SHP77 (cell line): ENCODE measurements at regions not wholly inside any gene's neighbourhood (a gene's known extent, or its start where the extent isn't known, plus 50 kb on each side); places are given as distances from the start of the nearest gene placed in this dataset.

ENCODE experiments used
- DNase-seq, 2 experiments: peaks; one replicate each; lab custom pipeline; 2025; lab: John Stamatoyannopoulos, UW

GRCh38 chr15:93646193-93646592 lies 557.2 kb upstream of the RGMA start:
- DNase-seq = no peak

DNA sequence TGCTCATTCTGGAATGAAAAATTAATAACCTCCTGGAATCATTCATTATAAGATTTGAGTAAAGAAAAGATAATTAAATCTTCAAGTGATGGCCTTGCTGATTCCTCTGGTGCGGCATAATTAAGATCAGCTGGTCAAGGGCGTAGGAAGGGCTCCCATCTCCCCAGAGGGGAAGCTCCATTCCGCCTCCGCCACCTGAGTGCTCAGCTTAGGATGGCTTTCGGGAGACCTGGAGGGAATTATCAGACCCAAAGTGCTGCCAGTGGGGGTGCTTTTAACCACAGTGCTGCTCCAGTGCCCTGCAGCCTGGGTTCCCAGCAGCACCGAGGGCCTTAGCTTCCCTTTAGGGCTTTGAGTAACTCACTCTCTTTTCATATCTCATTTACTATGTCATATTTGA lies 556.6 kb upstream of the RGMA start:
- no peak for DNase-seq

DNA sequence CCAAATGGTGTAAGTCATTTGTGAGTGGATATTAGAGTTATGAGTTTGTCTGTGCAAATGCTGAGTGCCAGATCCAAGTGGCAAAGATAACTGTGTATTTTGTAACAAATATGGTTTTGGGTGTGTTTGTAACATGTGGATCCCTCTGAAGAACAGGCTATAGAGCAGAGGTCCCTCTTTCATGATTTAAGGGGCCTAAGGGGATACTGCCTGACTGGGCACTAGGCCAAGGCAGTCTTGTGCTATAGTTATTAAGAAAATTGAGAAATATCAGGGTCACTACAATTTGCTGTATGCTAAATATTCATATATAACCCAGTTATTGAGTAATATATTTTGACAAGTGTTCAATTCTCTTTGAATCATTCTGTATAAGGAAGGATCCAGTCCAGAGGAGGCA lies 555.6 kb upstream of the RGMA start:
- no peak for DNase-seq

DNA sequence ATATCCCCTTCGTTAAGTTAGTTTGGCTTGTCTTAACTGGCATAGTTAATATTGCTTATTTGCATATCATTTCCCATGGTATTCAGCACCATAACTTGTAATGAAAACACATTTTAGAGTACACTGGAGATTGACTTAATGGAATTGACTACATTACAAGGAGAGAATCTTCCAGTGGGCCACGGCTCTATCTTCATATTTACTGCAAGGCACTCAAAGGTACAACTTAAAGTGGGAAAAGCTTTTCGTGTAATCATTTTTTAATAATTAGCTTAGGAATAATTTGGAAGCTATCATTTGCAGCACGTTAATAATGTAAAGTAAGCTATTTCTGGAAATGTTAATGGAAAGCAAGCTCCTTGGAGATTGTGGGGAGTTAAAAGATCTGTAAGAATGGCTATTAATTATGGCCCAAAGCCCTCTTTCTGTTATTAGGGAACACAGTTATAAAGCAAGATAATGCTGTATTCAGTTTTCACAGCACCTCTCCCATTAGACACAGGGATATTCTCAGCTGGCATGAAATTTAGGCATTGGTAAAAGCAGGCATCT lies 551.5 kb upstream of the RGMA start:
- no peak for DNase-seq

DNA sequence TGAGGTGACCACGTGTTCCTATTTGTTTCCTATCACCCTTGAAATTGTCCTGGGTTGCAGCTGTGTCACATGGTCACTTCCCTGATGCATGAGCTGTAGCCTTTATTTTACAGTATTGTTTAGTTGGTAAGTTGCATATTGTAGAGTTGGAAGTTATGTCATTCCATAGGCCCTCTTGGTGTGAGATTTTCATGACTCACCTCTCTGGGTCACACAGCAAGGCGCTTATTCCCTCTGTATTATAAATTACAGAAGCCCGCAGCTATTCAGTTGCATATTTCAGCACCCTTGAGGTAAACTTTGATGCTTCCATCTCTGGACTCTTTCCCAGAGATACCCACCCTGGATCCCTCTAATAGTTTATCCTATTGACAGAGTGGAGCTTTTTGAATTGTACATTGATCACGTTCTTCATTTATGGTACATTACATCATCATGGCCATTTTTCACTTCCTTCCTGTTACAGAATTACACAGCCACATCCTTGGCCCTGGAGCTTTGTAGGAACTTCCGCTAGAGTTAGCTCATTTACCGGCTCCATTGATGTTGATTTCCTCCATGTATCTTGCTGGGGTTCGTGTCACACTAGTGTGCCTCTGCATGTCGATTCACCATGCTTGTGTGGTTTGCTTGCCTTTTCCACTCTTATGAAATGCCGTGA lies 543.1 kb upstream of the RGMA start:
- DNase-seq = no peak

DNA sequence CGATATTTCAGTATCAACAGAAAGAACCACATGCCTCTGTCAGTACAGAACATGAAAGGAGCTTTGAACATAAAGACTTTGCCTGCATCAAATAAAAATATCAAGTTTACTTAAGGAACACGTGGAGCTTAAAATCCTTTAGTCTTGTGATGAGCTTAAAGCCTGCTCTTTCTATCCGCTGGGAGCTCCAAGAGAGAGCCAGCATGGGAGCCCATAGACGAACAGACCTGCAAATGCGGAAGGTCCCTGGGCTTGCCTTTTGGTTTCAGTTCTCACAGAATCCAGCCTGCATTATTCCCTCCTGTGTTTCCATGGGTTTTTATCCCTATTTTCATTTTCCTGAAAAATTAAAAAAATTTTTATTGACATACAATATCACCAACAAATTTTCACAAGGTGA lies 530.6 kb upstream of the RGMA start:
- DNase-seq = no peak

GRCh38 chr15:93617443-93617842 lies 528.4 kb upstream of the RGMA start:
- no peak for DNase-seq

DNA sequence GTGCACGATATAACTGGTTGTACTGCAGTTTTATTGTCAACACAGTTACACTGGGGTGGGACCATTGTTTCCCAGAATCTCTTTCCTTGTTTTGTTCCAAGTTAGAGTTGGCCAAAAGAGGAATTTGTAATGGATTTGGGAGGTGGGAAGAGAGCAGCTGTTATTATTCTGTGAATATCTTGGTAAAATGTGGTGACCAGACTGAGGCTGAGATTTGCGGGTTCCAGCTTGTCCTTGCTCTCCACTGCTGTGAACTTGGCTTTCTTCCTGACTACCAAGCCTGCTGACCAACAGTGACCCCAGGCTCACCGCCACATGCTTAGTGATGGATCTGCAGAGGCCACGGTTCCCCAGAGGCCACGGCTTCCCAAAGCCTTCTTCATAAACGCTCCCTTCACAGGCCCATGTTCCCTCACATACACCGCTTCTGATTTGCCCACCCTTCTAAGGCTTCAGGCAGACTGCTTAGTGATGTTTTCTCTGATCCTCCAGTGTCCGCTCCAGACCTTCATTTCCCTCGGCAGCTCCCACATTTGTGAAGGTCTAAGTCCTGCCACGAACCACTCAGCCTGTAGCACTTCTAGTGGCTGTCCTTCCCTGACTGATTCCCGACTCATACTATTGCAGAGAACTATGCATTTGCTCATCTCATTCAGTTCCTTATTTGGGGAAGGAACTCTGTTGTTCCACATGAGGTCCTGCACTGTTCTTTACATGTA lies 525.5 kb upstream of the RGMA start:
- DNase-seq = no peak

DNA sequence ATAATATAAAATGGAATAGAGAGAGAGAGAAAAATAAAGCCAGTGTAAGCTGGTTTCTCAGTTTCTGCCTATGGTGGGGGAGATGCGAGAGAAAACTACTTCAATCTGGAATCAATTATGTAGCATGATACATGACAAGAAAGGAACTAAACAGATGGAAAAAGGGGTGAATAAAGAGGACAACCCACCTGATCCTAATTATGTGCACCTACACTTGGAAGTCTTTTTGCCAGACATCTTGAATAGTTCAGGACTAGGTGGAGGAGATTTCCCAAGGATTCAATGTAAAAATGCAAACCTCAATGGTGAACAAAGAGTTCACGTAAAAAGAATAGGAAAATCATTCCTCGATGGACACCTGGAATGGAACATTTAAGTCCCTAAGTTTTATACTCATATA lies 524.4 kb upstream of the RGMA start:
- no peak for DNase-seq

- DNase-seq = no peak
Measured at GRCh38 chr15:93612953-93613352, 523.9 kb upstream of the RGMA start.

GRCh38 chr15:93610944-93611343 lies 521.9 kb upstream of the RGMA start:
- no peak for DNase-seq

- DNase-seq = no peak
Measured at GRCh38 chr15:93608643-93609148, 519.7 kb upstream of the RGMA start.

DNA sequence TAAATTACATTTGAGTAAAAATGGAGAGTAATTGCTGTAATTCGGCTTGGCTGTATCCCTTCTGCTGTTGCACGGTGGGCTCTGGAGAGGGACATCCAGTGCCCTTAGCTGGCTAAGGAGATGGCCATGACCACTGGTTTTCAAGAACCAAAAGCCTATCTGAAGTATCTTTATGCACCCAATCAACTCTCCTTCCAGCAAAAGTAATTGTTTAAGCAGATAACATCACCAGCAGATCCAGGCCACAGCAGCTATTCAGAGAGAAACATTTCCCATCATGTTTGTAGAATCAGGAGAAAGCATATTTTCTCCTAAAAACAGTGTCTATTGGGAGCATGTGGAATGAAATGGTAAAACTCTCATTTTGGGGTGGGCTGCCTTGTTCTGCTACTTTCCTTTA lies 514.5 kb upstream of the RGMA start:
- no peak for DNase-seq

DNA sequence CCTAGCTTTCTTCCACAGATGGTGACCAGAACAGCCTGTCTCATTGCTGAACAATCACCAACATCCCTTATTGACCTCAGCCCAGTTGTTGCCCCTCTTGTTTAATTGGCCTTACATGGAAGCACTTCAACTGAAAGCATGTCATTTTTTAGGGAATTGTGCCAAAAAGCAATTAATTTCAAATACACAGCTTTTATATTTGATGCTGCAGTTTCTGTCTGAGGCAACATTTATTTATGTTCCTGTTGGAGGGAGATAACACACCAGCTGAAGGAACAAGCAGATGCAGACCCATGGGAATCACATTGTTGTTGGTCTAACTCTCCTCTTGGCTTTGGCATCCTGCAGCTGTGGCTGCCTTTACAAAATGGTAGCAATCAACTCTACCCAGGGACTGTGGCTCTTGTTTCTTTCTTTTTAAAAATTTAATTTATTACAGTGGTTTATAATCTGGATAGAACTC lies 498.1 kb upstream of the RGMA start:
- no peak for DNase-seq

GRCh38 chr15:93585012-93585411 lies 496.0 kb upstream of the RGMA start:
- DNase-seq = no peak

DNA sequence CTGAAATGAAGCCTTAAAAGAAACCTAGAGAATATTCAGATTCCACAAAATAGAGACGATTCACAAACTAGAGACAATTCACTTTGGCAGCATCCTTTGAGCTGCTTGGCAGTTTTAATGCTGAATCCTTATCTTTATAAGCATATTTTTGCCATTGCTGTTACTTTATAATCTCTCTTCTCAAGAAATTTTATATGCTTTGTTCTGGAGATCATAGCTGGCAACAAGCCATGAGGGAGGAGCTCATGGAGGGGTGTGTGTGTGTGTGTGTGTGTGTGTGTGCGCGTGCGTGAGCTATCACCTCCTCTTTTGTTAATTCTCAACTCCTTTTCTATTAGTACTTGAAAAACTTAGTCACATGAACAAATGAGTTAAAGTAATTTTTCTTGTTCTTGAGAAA lies 495.0 kb upstream of the RGMA start:
- DNase-seq = no peak

- no peak for DNase-seq
Measured at GRCh38 chr15:93583552-93583951, 494.5 kb upstream of the RGMA start.

- DNase-seq = no peak
Measured at GRCh38 chr15:93570527-93570926, 481.5 kb upstream of the RGMA start.

- DNase-seq = no peak
Measured at GRCh38 chr15:93566762-93567161, 477.8 kb upstream of the RGMA start.

GRCh38 chr15:93565201-93565600 lies 476.2 kb upstream of the RGMA start:
- DNase-seq = no peak

- no peak for DNase-seq
Measured at GRCh38 chr15:93563218-93563617, 474.2 kb upstream of the RGMA start.

DNA sequence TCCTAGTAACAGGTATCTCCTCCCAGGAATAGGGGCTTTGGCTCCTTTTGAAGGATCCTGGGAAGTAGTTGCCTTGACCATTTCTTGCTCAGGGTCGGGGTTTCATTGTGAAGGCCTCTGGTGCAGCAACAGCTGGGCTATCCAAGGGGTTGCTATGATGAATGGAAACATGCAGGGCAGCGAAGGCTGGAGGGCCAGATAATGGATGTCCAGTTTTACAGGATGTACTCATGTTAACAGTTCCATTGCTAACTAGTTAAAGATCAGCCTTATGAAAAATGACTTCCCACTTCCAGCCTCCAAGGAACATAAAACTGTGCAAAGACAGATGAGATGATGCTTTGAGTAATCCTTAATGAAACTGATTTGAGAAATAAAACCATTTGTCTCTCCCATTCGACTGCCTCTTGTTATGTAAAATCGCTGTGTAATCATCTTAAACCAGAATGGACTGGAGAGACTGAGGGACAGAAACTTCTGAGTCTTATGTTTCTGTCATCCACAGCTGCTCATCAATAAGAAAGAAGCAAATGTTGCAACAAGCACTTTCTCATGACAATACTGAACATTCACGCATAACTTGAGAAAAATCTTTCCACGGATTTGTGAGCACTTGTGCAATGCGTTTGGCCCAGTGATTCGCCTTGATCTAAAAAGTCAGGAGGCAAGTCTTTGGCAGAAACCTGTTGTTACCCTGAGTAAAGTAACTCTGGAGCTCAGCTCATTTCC lies 473.5 kb upstream of the RGMA start:
- DNase-seq = no peak

DNA sequence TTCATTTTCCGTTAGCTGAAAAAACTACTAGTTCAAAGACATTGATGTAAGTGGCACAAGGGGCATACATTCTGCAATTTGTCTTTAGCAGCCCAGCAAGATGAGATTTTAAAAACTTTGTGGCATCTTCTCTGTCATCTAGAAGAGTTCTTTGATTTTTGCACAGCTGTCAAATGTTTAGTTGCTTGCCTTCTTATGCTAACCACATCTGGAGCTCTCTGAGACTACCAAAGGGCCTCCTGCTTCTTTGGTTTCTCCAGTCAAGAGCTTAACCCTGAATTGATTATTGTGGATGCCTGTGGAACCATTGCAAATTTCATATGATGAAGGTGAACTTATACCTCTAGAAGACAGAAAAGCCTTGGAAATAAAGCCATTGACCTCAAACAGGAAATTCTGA lies 468.7 kb upstream of the RGMA start:
- no peak for DNase-seq
